B cell (primary cell): ENCODE measurements at regions not wholly inside any gene's neighbourhood (a gene's known extent, or its start where the extent isn't known, plus 50 kb on each side); places are given as distances from the start of the nearest gene placed in this dataset.

Experiments used
- CTCF ChIP-seq: fragments of 200-600 bp; IDR thresholded peaks from one replicate; pipeline ENCODE4 v1.8.0; 2022; ENCODE audit warnings: antibody characterized with exemption, mild to moderate bottlenecking
- EZH2 ChIP-seq: IDR thresholded peaks from 2 replicates; pipeline ENCODE4 v1.6.1; 2012; ENCODE audit warnings: borderline replicate concordance, low read depth, mild to moderate bottlenecking, moderate library complexity, low read length; ENCODE audit not compliant: insufficient read depth, poor library complexity, severe bottlenecking

GRCh38 chr1:38334930-38335592, 288.5 kb upstream of the POU3F1 start:
- TF ChIP-seq CTCF (no peak), EZH2 (no peak)
